ENCODE measurements at regions not wholly inside any gene's neighbourhood (a gene's known extent, or its start where the extent isn't known, plus 50 kb on each side); places are given as distances from the start of the nearest gene placed in this dataset.

DNA sequence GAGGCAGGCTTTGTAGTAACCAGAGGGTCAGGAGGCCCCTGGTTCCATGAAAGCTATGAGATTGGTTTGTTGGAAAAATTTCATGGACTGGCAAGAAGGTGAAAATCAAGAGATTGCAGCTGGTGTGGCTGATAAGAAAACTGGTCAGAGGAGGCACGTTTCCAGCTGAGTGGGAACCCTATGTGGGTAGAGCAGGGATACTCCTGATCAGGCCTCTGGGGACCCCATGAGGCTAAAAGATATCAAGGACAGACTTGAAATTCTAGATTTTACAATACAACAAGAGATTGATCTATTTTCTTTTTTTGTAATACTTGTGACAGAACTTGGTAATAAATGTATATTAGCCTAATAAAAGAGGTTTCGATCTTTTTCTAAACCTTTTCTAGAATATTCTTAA is 1615.1 kb downstream of the DPP10 start:
- TF ChIP-seq, protein P1, sequence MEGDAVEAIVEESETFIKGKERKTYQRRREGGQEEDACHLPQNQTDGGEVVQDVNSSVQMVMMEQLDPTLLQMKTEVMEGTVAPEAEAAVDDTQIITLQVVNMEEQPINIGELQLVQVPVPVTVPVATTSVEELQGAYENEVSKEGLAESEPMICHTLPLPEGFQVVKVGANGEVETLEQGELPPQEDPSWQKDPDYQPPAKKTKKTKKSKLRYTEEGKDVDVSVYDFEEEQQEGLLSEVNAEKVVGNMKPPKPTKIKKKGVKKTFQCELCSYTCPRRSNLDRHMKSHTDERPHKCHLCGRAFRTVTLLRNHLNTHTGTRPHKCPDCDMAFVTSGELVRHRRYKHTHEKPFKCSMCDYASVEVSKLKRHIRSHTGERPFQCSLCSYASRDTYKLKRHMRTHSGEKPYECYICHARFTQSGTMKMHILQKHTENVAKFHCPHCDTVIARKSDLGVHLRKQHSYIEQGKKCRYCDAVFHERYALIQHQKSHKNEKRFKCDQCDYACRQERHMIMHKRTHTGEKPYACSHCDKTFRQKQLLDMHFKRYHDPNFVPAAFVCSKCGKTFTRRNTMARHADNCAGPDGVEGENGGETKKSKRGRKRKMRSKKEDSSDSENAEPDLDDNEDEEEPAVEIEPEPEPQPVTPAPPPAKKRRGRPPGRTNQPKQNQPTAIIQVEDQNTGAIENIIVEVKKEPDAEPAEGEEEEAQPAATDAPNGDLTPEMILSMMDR (IDR thresholded peaks at IDR 0.05; ENCODE audit: low read depth, low read length, missing control alignments) = no peak
- H3K4me3 ChIP-seq (replicated peaks; ENCODE audit: low read depth, low read length) = no peak overlapping the region
- no peak for DNase-seq (ENCODE audit: extremely low read depth, low read depth)

DNA sequence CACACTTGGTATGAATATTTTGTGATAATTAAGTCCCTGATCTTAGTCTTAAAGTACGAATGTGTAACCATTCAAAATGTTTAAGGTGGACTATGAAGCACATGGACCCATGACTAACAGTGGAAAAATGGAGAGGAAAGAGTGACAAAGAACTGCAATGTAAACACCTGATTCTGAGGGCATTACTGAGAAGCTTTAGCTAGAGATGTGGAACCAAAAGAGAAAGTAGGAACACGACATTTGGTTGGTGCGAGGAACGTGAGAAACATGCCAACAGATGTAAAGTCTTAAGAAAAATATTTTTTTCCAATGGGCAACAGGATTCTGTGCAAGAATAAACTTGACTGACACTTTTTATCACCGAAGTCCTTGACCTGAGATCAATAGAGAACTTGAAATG is 1618.6 kb downstream of the DPP10 start:
- no peak for DNase-seq (ENCODE audit: extremely low read depth, low read depth)
- TF ChIP-seq, protein P1 (IDR thresholded peaks at IDR 0.05; ENCODE audit: low read depth, low read length, missing control alignments) = no peak
- H3K4me3 ChIP-seq (replicated peaks; ENCODE audit: low read depth, low read length) = no peak overlapping the region

DNA sequence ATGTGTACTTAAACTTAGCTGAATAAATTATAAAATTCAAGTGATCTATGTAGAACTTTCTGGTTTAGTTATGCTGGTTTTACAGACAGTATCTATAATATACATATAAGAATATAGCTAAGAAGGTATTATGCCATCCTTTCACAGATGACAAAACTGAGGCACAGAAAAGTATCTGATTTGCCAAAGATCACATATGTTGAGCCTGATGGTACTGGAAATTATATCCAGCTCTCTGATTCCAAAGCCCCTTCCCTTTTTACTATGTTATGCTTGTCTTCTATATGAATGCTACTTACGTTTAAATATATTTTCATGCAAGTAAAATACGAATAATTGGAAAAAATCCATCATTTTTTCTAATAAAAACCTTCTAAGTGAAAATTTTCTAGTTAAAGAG is 1631.3 kb downstream of the DPP10 start:
- TF ChIP-seq, protein P1 (IDR thresholded peaks at IDR 0.05; ENCODE audit: low read depth, low read length, missing control alignments) = no peak
- no peak for DNase-seq (ENCODE audit: extremely low read depth, low read depth)
- H3K4me3 ChIP-seq (replicated peaks; ENCODE audit: low read depth, low read length) = no peak overlapping the region

DNA sequence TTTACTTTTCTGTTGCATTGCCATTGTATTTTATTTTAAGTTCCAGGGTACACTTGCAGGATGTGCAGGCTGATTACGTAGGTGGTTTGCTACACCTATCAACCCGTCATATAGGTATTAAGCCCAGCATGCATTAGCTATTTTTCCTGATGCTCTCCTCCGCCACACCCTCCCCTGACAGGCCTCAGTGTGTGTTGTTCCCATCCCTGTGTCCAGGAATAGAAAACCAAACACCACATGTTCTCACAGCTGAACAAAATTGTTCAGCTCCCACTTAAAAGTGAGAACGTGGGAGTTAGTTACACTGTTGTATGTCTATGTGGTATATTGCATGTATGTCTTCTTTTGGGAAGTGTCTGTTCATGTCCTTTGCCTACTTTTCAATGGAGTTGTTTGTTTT is 1631.7 kb downstream of the DPP10 start:
- no peak for DNase-seq (ENCODE audit: extremely low read depth, low read depth)
- TF ChIP-seq, protein P1 (IDR thresholded peaks at IDR 0.05; ENCODE audit: low read depth, low read length, missing control alignments) = no peak
- H3K4me3 ChIP-seq (replicated peaks; ENCODE audit: low read depth, low read length) = no peak overlapping the region

DNA sequence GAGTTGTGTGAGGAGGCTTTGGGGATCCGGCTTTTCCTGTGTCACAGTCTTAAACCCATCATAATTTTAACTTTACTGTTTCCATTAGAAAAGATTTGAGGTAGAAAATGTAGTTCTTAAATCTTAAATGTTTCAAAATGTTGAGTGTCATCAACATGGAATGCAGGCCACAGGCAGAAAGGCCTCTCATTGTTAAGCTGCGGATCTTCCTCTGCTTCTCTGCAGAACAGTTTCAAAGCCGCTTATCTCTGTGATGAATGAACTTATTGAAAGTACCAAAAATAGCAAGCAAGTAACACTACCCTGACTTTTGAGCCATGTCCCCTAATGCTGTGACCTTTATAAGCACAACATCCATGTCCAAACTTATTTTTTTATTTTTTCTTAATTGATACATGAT is 1645.8 kb downstream of the DPP10 start:
- H3K4me3 ChIP-seq (replicated peaks; ENCODE audit: low read depth, low read length) = no peak overlapping the region
- TF ChIP-seq, protein P1 (IDR thresholded peaks at IDR 0.05; ENCODE audit: low read depth, low read length, missing control alignments) = no peak
- no peak for DNase-seq (ENCODE audit: extremely low read depth, low read depth)

DNA sequence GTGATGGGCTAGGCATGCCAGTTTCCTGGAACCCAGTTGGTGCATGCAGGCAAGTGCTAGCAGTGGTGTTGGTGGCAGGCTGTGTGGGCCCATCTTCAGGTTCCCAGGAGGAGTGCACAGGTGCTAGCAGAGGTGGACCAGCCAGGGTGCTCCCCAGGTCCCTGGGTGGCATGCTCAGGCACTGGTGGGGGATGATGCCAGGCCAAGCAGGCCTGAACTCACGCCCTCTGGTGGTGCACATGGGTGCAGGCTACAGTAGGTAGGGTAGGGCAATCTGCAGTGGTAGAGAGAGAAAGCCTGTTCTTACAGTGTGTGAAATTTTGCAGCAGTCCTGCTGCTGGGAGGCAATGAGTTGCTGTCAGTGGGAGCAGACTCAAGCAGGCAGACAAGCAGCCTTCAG is 1651.8 kb downstream of the DPP10 start:
- TF ChIP-seq, protein P1 (IDR thresholded peaks at IDR 0.05; ENCODE audit: low read depth, low read length, missing control alignments) = no peak
- DNase-seq (ENCODE audit: extremely low read depth, low read depth) = no peak
- H3K4me3 ChIP-seq (replicated peaks; ENCODE audit: low read depth, low read length) = no peak overlapping the region

DNA sequence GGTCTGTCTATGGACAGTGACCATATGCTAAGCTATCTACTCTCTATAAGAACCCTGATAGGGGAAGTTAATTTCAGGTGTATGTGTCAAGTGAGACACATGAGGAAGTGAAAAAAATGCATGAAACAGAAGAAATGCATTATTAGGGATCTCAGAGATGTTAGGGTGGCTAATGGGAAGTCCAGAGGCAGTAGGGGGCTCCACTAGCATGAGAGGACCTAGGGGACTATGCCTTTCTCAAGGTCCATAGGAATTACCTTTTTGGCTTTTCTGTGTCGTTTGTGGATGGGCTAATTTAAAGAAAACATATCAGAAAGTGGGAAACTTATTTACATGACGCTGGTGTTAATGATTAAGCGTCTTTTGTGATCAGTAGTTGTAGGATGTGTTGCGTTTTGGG is 1653.2 kb downstream of the DPP10 start:
- H3K4me3 ChIP-seq (replicated peaks; ENCODE audit: low read depth, low read length) = no peak overlapping the region
- no peak for DNase-seq (ENCODE audit: extremely low read depth, low read depth)
- TF ChIP-seq, protein P1 (IDR thresholded peaks at IDR 0.05; ENCODE audit: low read depth, low read length, missing control alignments) = no peak

Measured in HFF-Myc (cell line).